ENCODE measurements at regions not wholly inside any gene's neighbourhood (a gene's known extent, or its start where the extent isn't known, plus 50 kb on each side); places are given as distances from the start of the nearest gene placed in this dataset.
"Not testable (repeated sequence)": the region's sequence is repeated elsewhere in the genome, so short reads cannot be mapped to it uniquely, and the experiment has no call there.

- no peak for TF ChIP-seq CTCF (IDR thresholded peaks at IDR 0.05)
- H3K9me3 ChIP-seq: no peaks in the 10 kb centered on the region
- intact Hi-C loops (cut with DNase I): no loop called here
- H3K36me3 ChIP-seq: peaks cover 6% of the 10 kb centered on the region
- DNase-seq (no peak), ATAC-seq (no peak)
- H3K4me1 ChIP-seq: peaks cover 18% of the 10 kb centered on the region
- H3K27ac ChIP-seq: no peak overlapping the region
- H3K27me3 ChIP-seq (ENCODE audit: low read depth): no peaks in the 10 kb centered on the region
- H3K4me3 ChIP-seq: no peak overlapping the region
Measured at GRCh38 chr20:19876828-19877460, 118.9 kb downstream of the RIN2 start.

GRCh38 chr20:19879874-19880255 lies 121.8 kb downstream of the RIN2 start:
- intact Hi-C loops (cut with DNase I); H3K36me3 ChIP-seq; H3K27ac ChIP-seq; DNase-seq; H3K27me3 ChIP-seq (ENCODE audit: low read depth); H3K4me3 ChIP-seq; ATAC-seq; H3K9me3 ChIP-seq: not testable (repeated sequence)
- H3K4me1 ChIP-seq: peaks cover 20% of the 10 kb centered on the region

GRCh38 chr20:19880256-19881079 lies 122.4 kb downstream of the RIN2 start:
- no peak overlapping the region for H3K4me3 ChIP-seq
- intact Hi-C loops (cut with DNase I): no loop called here
- peak overlapping the region; percentile 27 for H3K27ac ChIP-seq
- H3K9me3 ChIP-seq: no peaks in the 10 kb centered on the region
- TF ChIP-seq CTCF (IDR thresholded peaks at IDR 0.05): no peak
- ATAC-seq (peak; percentile 19 to 23), DNase-seq (no peak)
- peaks cover 23% of the 10 kb centered on the region for H3K4me1 ChIP-seq
- H3K27me3 ChIP-seq (ENCODE audit: low read depth): no peaks in the 10 kb centered on the region
- no peaks in the 10 kb centered on the region for H3K36me3 ChIP-seq

- H3K27ac ChIP-seq: peak overlapping the region; percentile 27
- no peaks in the 10 kb centered on the region for H3K27me3 ChIP-seq (ENCODE audit: low read depth)
- DNase-seq (no peak), ATAC-seq (no peak)
- H3K36me3 ChIP-seq: no peaks in the 10 kb centered on the region
- TF ChIP-seq CTCF (IDR thresholded peaks at IDR 0.05): no peak
- H3K4me1 ChIP-seq: peaks cover 25% of the 10 kb centered on the region
- H3K9me3 ChIP-seq: no peaks in the 10 kb centered on the region
- H3K4me3 ChIP-seq: no peak overlapping the region
- intact Hi-C loops (cut with DNase I): no loop called here
Measured at GRCh38 chr20:19881080-19881840, 123.2 kb downstream of the RIN2 start.

- H3K36me3 ChIP-seq: no peaks in the 10 kb centered on the region
- no peak for ATAC-seq
- no peak for TF ChIP-seq CTCF (IDR thresholded peaks at IDR 0.05)
- no peak overlapping the region for H3K27ac ChIP-seq
- intact Hi-C loops (cut with DNase I): no loop called here
- DNase-seq: no peak
- peaks cover 24% of the 10 kb centered on the region for H3K4me1 ChIP-seq
- H3K27me3 ChIP-seq (ENCODE audit: low read depth): no peaks in the 10 kb centered on the region
- H3K9me3 ChIP-seq: no peaks in the 10 kb centered on the region
- no peak overlapping the region for H3K4me3 ChIP-seq
Measured at GRCh38 chr20:19881990-19882389, 123.9 kb downstream of the RIN2 start.

Data from lower lobe of right lung (tissue), 2 donors.